Neutrophil (primary cell): ENCODE measurements at regions not wholly inside any gene's neighbourhood (a gene's known extent, or its start where the extent isn't known, plus 50 kb on each side); places are given as distances from the start of the nearest gene placed in this dataset.

Experiments used
- H3K27ac ChIP-seq: fragments of 200-600 bp; sonication (generic); 2 replicates; pipeline ENCODE4 v1.5.1; 2016; ENCODE audit warnings: mild to moderate bottlenecking, moderate library complexity
- H3K27me3 ChIP-seq: fragments of 200-600 bp; sonication (generic); 2 replicates; pipeline ENCODE4 v1.6.0; 2016; ENCODE audit warnings: mild to moderate bottlenecking
- H3K36me3 ChIP-seq: fragments of 200-600 bp; sonication (generic); 2 replicates; pipeline ENCODE4 v1.5.1; 2017
- H3K4me1 ChIP-seq, 2 experiments: fragments of 200-600 bp in 1 of 2; sonication (generic) in 1 of 2; 1 replicate in 1 of 2; 2 replicates in 1 of 2; pipeline versions ENCODE4 v1.5.1 to v1.6.1; 2013 to 2016; ENCODE audit warnings: low read depth in 1 of 2, low read length in 1 of 2, mild to moderate bottlenecking in 1 of 2, moderate library complexity in 1 of 2; ENCODE audit not compliant: control insufficient read depth in 1 of 2, insufficient read depth in 1 of 2
- H3K4me3 ChIP-seq, 2 experiments: fragments of 200-600 bp in 1 of 2; sonication (generic) in 1 of 2; 1 replicate in 1 of 2; 2 replicates in 1 of 2; pipeline ENCODE4 v1.5.1; 2013 to 2016; ENCODE audit warnings: low read depth in 1 of 2, low read length in 1 of 2, mild to moderate bottlenecking in 1 of 2, moderate library complexity in 1 of 2
- H3K9me3 ChIP-seq: fragments of 200-600 bp; sonication (generic); 2 replicates; pipeline ENCODE4 v1.5.1; 2016
- CTCF ChIP-seq: fragments of 200-600 bp; sonication (generic); IDR thresholded peaks from 2 replicates; pipeline ENCODE4 v1.5.1; 2016; ENCODE audit warnings: antibody characterized with exemption

GRCh38 chr3:118347396-118348168, 687.1 kb downstream of the IGSF11 start:
- no peak overlapping the region for H3K4me3 ChIP-seq
- H3K27me3 ChIP-seq, result no peaks in the 10 kb centered on the region
- H3K36me3 ChIP-seq, result no peaks in the 10 kb centered on the region
- H3K4me1 ChIP-seq, result no peaks in the 10 kb centered on the region
- no peak overlapping the region for H3K27ac ChIP-seq
- no peak for TF ChIP-seq CTCF
- peaks cover 6% of the 10 kb centered on the region for H3K9me3 ChIP-seq

- no peak for TF ChIP-seq CTCF
- Histone ChIP-seq H3K36me3 (no peaks in the 10 kb centered on the region), H3K4me3 (no peak overlapping the region), H3K4me1 (no peaks in the 10 kb centered on the region), H3K27ac (no peak overlapping the region), H3K9me3 (peaks cover 6% of the 10 kb centered on the region), H3K27me3 (no peaks in the 10 kb centered on the region)
These were observed 686.5 kb downstream of the IGSF11 start for GRCh38 chr3:118348169-118348557.

DNA sequence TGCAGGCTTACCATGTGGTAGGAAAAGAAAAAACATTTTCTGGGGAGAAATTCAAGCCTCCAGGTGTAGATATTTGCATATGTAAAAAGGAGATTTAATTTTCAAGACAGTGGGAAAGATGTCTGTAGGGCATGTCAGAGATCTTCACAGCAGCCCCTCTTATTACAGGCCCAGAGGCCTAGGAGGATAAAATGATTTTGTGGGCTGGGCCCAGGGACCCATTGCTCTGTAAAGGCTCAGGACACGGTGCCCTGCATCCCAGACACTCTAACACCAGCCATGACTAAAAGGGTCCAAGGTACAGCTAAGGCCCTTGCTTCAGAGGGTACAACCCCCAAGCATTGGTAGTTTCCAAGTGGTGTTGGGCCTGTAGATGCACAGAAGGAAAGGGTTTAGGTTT, 680.1 kb downstream of the IGSF11 start:
- Histone ChIP-seq H3K4me3 (no peak overlapping the region), H3K36me3 (no peaks in the 10 kb centered on the region), H3K4me1 (no peaks in the 10 kb centered on the region), H3K27ac (no peak overlapping the region), H3K27me3 (no peaks in the 10 kb centered on the region), H3K9me3 (peaks cover 6% of the 10 kb centered on the region)
- no peak for TF ChIP-seq CTCF

DNA sequence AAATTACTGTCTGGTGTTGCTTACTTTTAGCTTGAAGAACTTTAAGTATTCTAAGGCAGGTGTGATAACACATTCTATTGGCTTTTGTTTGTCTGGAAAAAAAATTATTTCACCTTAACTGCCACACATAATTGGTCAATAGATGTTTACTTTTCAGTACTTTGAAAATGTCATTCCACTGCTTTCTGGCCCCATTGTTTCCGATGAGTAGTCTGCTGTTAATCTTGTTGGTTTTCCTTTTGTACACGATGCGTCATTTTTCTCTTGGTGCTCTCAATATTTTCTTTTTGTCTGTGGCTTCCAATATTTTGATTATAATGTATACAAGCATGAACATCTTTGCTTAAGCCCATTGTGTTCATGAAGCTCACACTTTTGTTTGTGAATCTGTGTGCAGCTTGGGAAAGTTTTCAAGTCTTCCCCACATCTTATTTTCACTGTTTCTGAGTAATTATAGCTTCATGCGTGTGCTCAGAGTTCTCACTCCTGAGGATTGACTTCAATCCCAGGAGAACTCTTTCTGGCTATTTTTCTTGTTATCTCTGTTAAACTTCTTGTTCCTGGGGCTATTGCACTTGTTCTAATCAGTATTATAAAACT, 664.7 kb downstream of the IGSF11 start:
- no peak for TF ChIP-seq CTCF
- Histone ChIP-seq H3K4me1 (no peaks in the 10 kb centered on the region), H3K4me3 (no peak overlapping the region), H3K36me3 (no peaks in the 10 kb centered on the region), H3K9me3 (no peaks in the 10 kb centered on the region), H3K27ac (no peak overlapping the region), H3K27me3 (no peaks in the 10 kb centered on the region)

GRCh38 chr3:118380576-118380975, 654.1 kb downstream of the IGSF11 start:
- Histone ChIP-seq H3K27ac (no peak overlapping the region), H3K4me1 (no peaks in the 10 kb centered on the region), H3K9me3 (no peaks in the 10 kb centered on the region), H3K36me3 (no peaks in the 10 kb centered on the region), H3K27me3 (no peaks in the 10 kb centered on the region), H3K4me3 (no peak overlapping the region)
- no peak for TF ChIP-seq CTCF
